Smooth muscle cell (in vitro differentiated cells): ENCODE measurements at regions not wholly inside any gene's neighbourhood (a gene's known extent, or its start where the extent isn't known, plus 50 kb on each side); places are given as distances from the start of the nearest gene placed in this dataset.

Experiments used
- DNase-seq: peaks from one replicate; lab custom pipeline; 2025; ENCODE audit not compliant: unreplicated experiment; lab: John Stamatoyannopoulos, UW
- H2AFZ ChIP-seq: fragments of 200-600 bp; sonication (generic); 2 replicates; pipeline ENCODE4 v1.6.0; 2016; ENCODE audit warnings: antibody characterized with exemption, low read depth, mild to moderate bottlenecking
- H3F3A ChIP-seq: fragments of 200-600 bp; sonication (generic); 2 replicates; pipeline ENCODE4 v1.6.0; 2017; ENCODE audit warnings: antibody characterized with exemption, low read depth
- H3K27ac ChIP-seq: fragments of 200-600 bp; sonication (generic); 2 replicates; pipeline ENCODE4 v1.5.1; 2016; ENCODE audit warnings: low read depth, mild to moderate bottlenecking
- H3K27me3 ChIP-seq: fragments of 200-600 bp; sonication (generic); 2 replicates; pipeline ENCODE4 v1.6.1; 2016; ENCODE audit warnings: low read depth, mild to moderate bottlenecking
- H3K36me3 ChIP-seq: fragments of 200-600 bp; sonication (generic); 2 replicates; pipeline ENCODE4 v1.5.1; 2016; ENCODE audit warnings: low read depth
- H3K4me1 ChIP-seq: fragments of 200-600 bp; sonication (generic); 2 replicates; pipeline ENCODE4 v1.5.1; 2016; ENCODE audit warnings: low read depth
- H3K4me2 ChIP-seq: fragments of 200-600 bp; sonication (generic); 2 replicates; pipeline ENCODE4 v1.6.0; 2016; ENCODE audit warnings: mild to moderate bottlenecking
- H3K4me3 ChIP-seq: fragments of 200-600 bp; sonication (generic); 2 replicates; pipeline ENCODE4 v1.5.1; 2016; ENCODE audit warnings: mild to moderate bottlenecking
- H3K79me2 ChIP-seq: fragments of 200-600 bp; sonication (generic); 2 replicates; pipeline ENCODE4 v1.6.0; 2016; ENCODE audit warnings: low read depth, mild to moderate bottlenecking
- H3K9ac ChIP-seq: fragments of 200-600 bp; sonication (generic); 2 replicates; pipeline ENCODE4 v1.6.0; 2016; ENCODE audit warnings: low read depth
- H3K9me3 ChIP-seq: fragments of 200-600 bp; sonication (generic); replicated peaks from 2 replicates; pipeline ENCODE4 v1.5.1; 2016; ENCODE audit warnings: low read depth
- H4K20me1 ChIP-seq: fragments of 200-600 bp; sonication (generic); 2 replicates; pipeline ENCODE4 v1.6.0; 2016; ENCODE audit warnings: low read depth
- WGBS: methylation state at CpG from one replicate; pipeline ENCODE4 v1.1.7; 2016; ENCODE audit warnings: low lambda C conversion rate; 5-methylcytosine and 5-hydroxymethylcytosine counted together
- TF ChIP-seq, protein P1 (sequence below): fragments of 200-600 bp; sonication (generic); IDR thresholded peaks from 2 replicates; pipeline ENCODE4 v1.5.1; 2017; ENCODE audit warnings: borderline replicate concordance, mild to moderate bottlenecking, antibody characterized with exemption; ENCODE audit not compliant: insufficient read depth, poor library complexity, severe bottlenecking

DNA sequence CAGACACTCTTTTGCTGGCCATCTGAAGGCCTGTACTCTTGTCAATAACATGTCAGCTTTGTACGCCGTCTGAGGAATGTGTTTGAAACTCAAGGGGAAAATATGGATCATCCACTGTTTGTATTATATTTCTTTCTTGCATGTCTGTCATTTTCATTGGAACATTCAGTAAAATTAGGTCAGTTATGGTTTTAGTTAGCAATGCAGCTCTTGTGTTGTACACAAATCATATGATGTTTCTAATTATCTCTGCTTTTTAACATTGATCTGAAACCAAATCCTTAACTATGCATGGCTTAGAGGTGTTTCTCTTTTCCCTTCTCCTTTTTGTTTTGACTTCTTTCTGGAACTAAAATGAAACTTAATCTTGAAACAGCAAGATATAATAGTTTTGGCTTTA, 333.6 kb upstream of the PRICKLE1 start:
- DNase-seq, result no peak
- peaks cover 26% of the 10 kb centered on the region for H3K4me1 ChIP-seq
- H3K27me3 ChIP-seq, result no peaks in the 10 kb centered on the region
- peak overlapping the region; percentile 77 for H3K27ac ChIP-seq
- H4K20me1 ChIP-seq, result no peaks in the 10 kb centered on the region
- peak overlapping the region; percentile 28 for H2AFZ ChIP-seq
- no peaks in the 10 kb centered on the region for H3K9me3 ChIP-seq
- TF ChIP-seq, protein P1, sequence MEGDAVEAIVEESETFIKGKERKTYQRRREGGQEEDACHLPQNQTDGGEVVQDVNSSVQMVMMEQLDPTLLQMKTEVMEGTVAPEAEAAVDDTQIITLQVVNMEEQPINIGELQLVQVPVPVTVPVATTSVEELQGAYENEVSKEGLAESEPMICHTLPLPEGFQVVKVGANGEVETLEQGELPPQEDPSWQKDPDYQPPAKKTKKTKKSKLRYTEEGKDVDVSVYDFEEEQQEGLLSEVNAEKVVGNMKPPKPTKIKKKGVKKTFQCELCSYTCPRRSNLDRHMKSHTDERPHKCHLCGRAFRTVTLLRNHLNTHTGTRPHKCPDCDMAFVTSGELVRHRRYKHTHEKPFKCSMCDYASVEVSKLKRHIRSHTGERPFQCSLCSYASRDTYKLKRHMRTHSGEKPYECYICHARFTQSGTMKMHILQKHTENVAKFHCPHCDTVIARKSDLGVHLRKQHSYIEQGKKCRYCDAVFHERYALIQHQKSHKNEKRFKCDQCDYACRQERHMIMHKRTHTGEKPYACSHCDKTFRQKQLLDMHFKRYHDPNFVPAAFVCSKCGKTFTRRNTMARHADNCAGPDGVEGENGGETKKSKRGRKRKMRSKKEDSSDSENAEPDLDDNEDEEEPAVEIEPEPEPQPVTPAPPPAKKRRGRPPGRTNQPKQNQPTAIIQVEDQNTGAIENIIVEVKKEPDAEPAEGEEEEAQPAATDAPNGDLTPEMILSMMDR, result no peak
- H3K79me2 ChIP-seq, result no peaks in the 10 kb centered on the region
- H3K36me3 ChIP-seq, result no peaks in the 10 kb centered on the region
- H3K4me3 ChIP-seq, result no peak overlapping the region
- no peak overlapping the region for H3K9ac ChIP-seq
- H3F3A ChIP-seq, result peaks cover 40% of the 10 kb centered on the region
- WGBS, result 14% methylated on average over 2 of the region's 2 CpGs
- H3K4me2 ChIP-seq, result peak overlapping the region; percentile 70

DNA sequence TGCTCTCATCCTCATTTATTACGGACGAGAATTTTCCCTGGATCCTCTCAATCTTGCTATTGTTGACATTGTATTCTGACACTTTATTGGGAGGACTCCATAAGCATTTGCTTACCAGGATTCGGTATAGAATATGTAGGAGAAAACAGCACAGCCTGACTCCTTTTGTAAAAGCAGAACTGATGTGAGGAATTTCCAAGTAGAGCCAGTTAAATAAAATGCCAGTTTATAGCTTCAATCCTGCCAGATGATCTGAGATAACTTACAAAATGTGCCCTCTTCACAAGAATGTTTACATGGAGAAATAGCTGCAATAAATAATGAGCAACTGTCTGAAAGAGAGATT, 332.9 kb upstream of the PRICKLE1 start:
- no peak for DNase-seq
- Histone ChIP-seq H4K20me1 (no peaks in the 10 kb centered on the region), H3K27ac (peak overlapping the region; percentile 77), H3K9ac (peak overlapping the region; percentile 5), H3K9me3 (no peaks in the 10 kb centered on the region), H2AFZ (peak overlapping the region; percentile 28), H3K36me3 (no peaks in the 10 kb centered on the region), H3K79me2 (no peaks in the 10 kb centered on the region), H3K4me1 (peaks cover 26% of the 10 kb centered on the region), H3K27me3 (no peaks in the 10 kb centered on the region), H3F3A (peaks cover 44% of the 10 kb centered on the region), H3K4me2 (peak overlapping the region; percentile 70), H3K4me3 (no peak overlapping the region)
- WGBS, result 6% methylated on average over 3 of the region's 3 CpGs
- TF ChIP-seq, protein P1, result no peak

DNA sequence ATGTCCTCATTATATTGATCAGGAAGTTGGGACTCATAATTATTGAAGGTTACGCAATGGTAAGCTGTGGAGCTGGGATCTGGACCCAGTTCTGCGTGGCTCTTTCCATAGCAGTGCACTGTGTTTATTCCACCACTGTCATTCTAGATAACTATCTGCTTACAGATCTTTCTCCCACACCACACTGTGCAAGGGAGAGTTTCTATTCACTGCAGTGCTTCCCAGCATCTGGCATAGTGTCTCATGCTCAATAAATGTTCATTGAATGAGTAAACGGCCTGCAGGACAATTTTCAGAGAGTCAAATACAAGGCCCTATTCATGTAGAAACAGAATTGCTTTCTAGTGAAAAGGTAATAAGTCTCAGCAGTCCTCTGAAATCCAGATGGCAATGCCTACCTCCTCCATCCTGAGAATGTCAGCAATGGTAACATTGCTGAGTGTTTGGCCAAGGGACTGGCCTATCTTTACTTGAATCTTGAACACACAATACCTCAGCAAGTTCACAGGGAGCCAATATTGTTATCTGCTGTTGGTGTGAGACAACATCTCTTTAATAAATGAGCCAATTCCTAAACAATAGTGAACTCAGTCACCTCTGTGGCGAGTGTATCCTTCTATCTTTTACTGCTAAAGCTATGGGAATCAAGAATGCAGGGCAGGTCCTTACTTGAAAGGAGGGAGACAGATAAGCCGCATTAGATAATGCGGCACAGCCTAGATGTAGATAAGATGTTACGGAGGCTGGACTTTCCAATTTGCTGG, 332.4 kb upstream of the PRICKLE1 start:
- TF ChIP-seq, protein P1, result no peak
- Histone ChIP-seq H3K27me3 (no peaks in the 10 kb centered on the region), H2AFZ (peak overlapping the region; percentile 28), H3K36me3 (no peaks in the 10 kb centered on the region), H3K4me2 (peak overlapping the region; percentile 70), H3K4me3 (no peak overlapping the region), H3K9ac (peak overlapping the region; percentile 5), H4K20me1 (no peaks in the 10 kb centered on the region), H3K4me1 (peaks cover 26% of the 10 kb centered on the region), H3F3A (peaks cover 44% of the 10 kb centered on the region), H3K27ac (peak overlapping the region; percentile 77), H3K79me2 (no peaks in the 10 kb centered on the region), H3K9me3 (no peaks in the 10 kb centered on the region)
- WGBS, result 16% methylated on average over 7 of the region's 7 CpGs
- no peak for DNase-seq

DNA sequence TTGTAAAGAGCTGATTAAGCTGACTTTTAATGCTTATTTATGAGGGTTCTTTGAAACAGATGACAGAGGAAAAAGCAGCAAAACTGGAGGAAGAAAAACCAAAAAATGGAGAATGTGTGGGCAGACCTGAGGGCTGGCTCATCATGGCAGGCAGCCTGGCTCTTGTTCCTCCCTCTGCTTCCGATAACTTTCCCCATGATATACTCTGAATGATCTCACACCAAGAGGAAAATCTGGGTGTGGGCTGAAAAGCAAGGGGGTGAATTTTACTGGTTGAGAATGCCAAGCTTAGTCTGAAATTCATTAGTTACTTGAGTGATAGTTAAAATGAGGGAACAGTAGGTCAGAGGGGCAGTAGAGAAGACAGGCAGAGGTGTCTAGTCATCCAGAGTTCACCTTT, 330.1 kb upstream of the PRICKLE1 start:
- no peak for DNase-seq
- Histone ChIP-seq H3K79me2 (no peaks in the 10 kb centered on the region), H3F3A (peaks cover 44% of the 10 kb centered on the region), H3K9ac (no peak overlapping the region), H2AFZ (peak overlapping the region; percentile 75), H3K36me3 (no peaks in the 10 kb centered on the region), H4K20me1 (no peaks in the 10 kb centered on the region), H3K9me3 (no peaks in the 10 kb centered on the region), H3K27me3 (no peaks in the 10 kb centered on the region), H3K4me2 (peak overlapping the region; percentile 27), H3K4me1 (peaks cover 26% of the 10 kb centered on the region), H3K4me3 (no peak overlapping the region), H3K27ac (peak overlapping the region; percentile 65)
- 22% methylated on average over 1 of the region's 1 CpG for WGBS
- TF ChIP-seq, protein P1, result no peak
